ENCODE measurements at regions not wholly inside any gene's neighbourhood (a gene's known extent, or its start where the extent isn't known, plus 50 kb on each side); places are given as distances from the start of the nearest gene placed in this dataset.
"Not testable (repeated sequence)": the region's sequence is repeated elsewhere in the genome, so short reads cannot be mapped to it uniquely, and the experiment has no call there.

DNA sequence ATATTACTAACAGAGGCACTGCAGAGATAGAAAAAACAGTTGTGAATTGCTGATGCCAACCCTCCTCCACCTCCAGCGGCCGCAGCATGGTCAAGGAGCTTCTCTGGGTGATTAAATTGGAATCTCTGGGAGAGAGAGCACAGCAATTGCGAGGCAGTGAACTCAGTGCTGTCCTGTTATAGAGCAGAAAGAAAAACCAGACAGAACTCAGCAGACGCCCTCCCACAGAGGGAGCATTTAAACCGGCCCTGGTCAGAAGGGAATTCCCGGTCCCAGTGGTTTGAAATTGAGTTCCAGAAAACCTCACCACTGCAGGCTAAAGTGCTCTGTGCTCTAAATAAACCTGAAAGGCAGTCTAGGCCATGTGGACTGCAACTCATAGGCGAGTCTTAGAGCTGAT, 175.4 kb downstream of the SQOR start:
- DNase-seq (ENCODE audit: low spot score) = no peak

DNA sequence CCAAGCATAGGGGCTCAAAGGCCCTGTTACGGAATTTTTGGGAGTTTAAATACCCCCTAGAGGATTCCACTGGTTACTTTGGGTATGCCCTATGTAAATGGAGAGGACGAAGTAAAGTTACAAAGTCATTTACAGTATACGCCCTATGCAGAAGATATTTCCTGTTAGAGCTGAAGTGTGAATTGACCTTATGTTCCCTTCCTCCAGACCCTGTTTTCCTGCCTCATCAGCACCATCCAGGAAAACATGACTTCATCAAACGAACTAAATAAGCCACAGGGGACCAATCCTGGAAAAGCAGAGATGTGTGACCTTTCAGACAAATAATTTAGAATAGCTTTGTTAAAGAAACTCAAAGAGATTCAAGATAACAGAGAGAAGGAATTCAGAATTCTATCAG, 177.4 kb downstream of the SQOR start:
- DNase-seq (ENCODE audit: low spot score) = no peak

DNA sequence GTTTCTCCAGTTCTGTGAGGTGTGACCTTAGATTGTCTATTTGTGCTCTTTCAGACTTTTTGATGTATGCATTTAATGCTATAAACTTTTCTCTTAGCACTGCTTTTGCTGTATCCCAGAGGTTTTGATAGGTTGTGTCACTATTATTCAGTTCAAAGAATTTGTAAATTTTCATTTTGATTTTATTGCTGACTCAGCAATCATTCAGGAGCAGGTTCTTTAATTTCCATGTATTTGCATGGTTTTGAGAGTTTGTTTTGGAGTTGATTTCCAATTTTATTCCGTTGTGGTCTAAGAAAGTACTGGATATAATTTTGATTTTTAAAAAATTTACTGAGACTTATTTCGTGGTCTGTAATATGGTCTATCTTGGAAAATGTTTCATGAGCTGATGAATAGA, 182.7 kb downstream of the SQOR start:
- not testable (repeated sequence) for DNase-seq (ENCODE audit: low spot score)

- no peak for DNase-seq (ENCODE audit: low spot score)
Measured at GRCh38 chr15:45821390-45821789, 186.6 kb downstream of the SQOR start.

GRCh38 chr15:45822968-45823367, 188.1 kb downstream of the SQOR start:
- DNase-seq (ENCODE audit: low spot score) = not testable (repeated sequence)

DNA sequence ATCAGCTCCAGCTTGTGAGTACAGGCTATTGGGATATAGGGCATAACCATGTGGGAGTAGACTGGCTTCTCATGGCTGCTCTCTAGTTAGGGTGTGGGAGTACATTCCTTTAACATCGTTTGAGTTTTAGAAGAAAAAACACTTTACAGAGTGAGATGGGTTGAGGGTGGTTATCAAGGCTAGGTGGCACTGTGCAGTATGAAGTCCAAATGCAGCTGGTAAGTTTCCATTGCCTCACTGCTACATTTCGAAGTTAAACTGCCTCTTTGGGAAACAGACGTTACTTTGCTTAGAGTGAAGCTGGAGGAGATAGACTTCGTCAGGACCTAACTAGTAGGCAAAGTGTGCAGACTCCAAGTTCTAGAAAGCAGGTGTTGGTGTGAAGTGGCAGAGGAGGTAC, 192.4 kb downstream of the SQOR start:
- DNase-seq (ENCODE audit: low spot score) = no peak

GRCh38 chr15:45827766-45828165, 192.9 kb downstream of the SQOR start:
- no peak for DNase-seq (ENCODE audit: low spot score)

DNA sequence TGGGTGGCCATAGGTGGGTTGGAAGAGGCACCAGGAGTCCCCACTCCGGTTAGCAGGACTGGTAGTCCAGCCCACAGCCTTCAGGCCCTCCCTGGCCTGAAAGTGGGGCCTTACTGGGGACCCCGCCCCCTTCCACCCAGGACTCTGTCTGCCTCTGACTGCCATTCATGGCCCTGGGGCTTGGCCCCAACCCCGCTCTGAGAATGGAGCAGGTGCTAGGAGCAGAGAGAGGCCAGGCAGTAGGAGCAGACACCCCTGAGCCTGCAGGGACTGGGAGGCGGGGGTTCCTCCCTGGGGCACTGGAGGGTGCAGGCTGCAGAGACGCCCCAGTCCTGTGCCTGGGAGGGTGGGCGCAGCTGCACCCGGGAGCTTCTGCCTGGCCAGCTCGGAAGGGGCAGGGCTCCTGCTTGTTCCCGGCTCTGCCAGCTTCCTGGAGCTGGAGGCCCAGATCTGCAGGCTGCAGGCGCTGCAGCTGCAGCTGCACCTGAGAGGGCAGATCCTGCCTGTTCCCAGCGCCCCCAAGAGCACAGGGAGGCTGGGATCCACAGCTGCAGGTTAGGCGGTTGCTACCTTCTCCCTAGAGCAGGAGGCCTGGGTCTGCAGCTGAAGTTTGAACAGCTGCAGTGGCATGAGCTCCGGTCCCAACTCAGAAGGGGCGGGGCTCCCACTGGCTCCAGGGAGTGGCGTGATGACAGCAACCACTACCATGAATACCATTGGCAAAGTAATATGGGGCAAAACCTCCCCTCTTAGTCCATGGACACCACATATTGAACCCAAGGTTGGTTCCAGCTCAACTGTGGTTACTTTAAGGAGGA, 194.7 kb downstream of the SQOR start:
- DNase-seq (ENCODE audit: low spot score) = no peak

- no peak for DNase-seq (ENCODE audit: low spot score)
Measured at GRCh38 chr15:45831787-45832186, 197.0 kb downstream of the SQOR start.

DNA sequence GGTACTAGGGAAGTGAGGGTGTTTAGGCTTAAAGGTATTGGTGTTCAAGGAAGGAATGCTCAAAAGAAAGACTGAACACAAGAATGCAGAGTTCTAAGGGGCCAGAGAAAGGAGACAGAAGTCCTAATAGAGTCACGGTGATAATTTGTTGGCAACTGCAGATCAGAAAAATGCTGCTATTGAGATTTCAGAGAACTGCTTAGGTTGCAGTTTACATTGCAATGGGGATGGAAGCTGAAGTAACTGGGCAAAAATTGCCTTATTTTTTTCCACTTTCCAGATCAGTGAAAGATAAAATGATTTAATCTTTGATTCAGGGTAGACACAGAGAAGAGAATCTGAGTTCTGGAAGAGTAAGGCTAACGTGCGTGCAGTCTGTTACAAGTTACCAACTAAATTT, 199.8 kb downstream of the SQOR start:
- no peak for DNase-seq (ENCODE audit: low spot score)

- DNase-seq (ENCODE audit: low spot score) = no peak
Measured at GRCh38 chr15:45842151-45842550, 207.3 kb downstream of the SQOR start.

DNA sequence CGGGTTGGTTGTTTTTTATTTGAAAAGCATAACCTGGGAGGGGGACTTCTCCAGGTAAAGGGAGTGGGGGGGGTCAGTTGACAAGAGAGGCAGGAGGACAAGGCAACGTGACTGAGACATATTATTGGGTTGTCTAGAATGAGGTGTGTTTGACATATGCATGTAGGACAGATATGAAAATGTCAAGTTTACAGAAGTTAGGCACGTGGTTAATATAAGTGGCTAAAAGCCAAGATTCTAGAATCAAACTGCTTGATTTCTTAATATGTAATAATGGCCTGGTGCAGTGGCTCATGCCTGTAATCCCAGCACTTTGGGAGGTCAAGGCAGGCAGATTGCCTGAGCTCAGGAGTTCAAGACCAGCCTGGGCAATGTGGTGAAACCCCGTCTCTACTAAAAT, 212.8 kb downstream of the SQOR start:
- DNase-seq (ENCODE audit: low spot score) = no peak

DNA sequence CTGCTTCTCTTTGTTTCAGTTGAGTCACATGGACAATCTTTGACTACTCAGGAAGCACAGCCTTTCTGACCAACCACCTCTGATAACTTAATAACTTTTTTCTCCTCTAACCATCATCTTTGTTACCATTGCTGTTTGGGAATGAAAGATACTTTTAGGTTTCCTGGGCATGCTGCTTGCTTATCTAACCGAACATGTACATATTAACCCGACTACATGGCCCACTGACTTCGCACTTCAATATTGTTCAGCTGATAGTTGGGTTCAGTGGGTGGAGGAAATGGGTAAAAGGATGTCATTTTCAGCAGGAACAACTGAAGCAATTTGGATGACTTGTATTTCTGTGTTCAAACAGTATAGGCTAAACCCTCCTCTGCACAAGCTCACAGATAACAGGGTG, 214.3 kb downstream of the SQOR start:
- no peak for DNase-seq (ENCODE audit: low spot score)

DNA sequence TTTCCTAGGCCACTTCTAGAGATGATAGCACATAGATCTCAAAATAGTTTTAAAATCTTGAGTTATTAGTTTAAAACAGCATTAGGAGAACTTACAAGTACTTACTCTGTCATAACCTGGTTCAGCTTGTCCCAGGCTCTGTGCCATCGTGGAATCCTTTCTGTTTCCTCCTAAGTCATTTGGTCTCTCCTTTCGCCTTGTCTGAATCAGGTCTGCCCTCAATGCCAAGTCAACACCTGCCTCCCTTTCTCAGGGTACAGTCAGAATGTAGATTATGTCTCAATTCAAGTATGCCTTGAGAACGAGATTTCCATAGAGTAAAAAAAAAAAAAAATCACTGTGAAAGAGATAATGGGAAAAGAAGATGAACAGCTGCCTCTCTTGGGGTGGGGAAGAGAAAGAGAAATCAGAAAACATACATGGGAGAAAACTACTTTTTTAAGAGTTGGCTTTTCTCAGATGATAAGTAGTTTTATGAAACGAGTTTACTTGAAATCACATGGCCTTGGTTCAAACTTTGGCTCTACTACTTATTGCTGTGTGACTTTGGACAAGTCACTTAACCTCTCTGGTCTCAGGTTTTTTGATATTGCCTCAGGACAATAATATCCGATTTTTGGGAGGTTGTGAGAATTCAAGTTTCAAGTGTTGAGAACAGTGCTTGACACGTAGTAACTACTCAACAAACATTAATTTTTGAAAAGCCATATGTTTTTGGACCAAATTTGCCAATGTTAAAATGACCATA, 219.8 kb downstream of the SQOR start:
- no peak for DNase-seq (ENCODE audit: low spot score)

DNA sequence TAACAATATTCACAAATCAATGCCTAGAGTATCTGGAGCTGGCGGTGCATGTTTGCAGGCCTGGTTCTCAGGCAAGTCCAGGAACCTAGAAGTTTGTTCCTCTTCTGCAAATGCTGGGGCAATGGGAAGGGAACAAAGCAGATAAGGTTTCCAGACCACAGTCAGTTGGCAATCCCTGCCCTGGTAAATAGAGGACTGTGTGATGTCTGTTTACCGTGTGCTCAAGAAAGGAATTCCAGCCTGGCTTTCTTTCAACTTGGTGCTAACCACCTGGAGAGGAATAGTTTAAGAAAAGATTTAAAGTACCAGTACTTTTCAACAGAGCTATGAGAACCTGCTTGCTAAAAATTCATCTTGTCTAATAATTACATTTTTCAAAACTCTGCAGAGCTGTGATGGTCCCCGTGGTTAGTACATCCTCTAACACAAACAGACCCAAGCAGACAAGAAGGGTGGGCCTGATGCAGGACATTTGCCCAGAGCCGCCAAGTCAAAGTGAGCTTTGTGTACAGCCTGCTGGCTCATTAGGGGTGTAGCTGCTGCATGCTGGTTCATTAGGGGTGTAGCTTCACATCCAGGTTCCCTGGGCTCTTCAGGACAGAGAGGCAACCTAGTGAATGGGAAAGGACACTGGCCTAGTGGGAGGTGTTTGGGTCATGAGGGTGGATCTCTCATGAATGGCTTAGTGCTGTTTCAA, 220.5 kb downstream of the SQOR start:
- DNase-seq (ENCODE audit: low spot score) = no peak

DNA sequence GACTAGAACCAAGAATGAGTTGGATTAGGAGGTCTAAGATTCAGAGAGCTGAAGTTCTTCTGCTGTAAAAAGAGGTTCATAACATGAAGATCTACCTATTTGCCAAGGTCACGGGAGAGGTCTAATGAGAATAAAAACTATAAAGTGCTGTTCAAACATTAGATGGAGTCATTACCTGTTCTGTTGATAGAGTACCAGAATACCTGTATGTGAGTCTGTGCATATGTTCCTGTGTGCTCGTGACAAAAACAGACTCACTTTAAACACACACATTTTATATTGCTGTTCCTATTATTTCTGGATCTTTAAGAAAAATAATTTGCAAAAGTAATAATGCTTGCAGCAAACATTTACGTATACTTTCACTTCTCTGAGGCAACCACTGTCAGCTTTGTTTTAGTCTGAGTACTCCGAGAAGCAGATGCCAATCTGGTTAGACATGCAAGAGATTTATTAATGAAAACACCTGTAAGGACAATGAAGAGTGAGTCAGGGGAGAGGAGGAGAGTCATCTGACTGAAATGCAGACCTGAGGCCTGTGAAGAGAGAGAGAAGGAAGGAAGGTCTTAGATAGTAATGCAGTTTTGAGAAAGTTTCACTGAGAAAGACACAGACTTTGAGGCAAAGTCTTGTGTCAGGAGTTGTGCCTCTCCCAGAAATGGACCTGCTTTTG, 221.2 kb downstream of the SQOR start:
- no peak for DNase-seq (ENCODE audit: low spot score)

DNA sequence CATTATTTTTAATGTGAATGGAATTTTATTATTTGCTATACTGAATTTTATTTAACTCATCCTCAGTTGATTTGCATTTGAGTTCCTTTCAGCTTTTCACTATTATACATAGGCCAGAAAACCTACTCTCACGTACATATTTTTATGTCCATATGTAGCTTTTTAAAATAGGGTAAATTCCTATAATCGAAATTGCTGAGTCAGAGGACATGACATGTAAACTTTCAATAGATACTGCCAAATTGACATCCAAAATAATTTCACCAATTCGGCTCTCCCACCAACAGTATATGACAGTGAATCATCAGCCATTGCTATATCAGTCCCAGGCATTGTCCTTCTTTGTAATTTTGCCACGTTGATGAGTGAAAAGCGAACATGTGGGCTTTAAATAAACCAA, 222.5 kb downstream of the SQOR start:
- no peak for DNase-seq (ENCODE audit: low spot score)

GRCh38 chr15:45858491-45858890, 223.7 kb downstream of the SQOR start:
- DNase-seq (ENCODE audit: low spot score) = no peak

DNA sequence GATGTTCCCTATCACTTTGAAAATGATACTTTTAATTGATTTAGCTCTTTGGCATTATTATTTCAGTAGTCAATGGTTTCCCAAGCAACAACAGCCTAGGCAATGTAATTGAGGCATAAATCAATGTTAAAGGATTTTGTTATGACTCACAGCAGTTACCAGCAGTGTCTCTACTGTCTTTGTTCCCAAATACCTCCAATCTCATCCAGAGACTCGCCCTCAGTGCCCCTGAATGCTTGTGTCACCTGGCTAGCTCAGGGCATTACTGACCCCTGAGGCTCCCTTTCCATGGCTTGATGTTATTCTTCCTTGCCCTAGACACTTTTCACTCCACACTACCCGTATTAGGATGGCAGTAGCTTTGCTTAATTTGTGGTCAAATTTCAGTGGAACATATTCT, 227.2 kb downstream of the SQOR start:
- DNase-seq (ENCODE audit: low spot score) = no peak

DNA sequence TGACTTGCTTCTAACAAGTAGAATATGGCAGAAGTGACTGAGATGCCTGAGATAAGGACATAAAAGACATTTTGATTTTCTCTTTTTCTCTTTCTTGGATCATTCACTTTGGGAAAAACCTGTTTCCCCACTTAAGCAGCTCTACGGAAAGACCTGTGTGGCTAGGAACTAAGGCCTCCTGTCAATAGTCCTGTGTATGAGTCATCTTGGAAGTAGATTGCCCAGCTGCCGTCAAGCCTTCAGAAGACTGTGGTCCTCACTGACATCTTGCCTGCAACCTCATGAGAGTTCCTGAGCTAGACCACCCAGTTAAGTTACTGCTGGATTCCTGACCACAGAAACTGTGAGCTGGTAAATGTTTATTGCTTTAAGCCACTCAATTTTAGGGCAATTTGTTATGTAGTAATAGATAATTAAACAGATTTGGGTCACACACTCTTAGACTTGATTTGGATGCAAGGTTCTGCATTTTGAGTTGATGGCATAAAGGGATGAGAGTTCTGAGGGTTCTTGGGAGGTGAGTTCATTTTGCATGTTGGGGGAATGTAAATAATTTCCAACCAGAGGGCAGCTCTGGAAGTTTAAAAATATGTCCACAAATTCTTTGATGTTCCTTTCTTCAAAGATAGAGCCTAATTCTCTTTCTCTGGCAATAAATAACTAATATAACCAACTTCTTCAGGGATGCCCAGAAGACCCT, 229.2 kb downstream of the SQOR start:
- no peak for DNase-seq (ENCODE audit: low spot score)

GRCh38 chr15:45866616-45867015, 231.8 kb downstream of the SQOR start:
- DNase-seq (ENCODE audit: low spot score) = no peak

DNA sequence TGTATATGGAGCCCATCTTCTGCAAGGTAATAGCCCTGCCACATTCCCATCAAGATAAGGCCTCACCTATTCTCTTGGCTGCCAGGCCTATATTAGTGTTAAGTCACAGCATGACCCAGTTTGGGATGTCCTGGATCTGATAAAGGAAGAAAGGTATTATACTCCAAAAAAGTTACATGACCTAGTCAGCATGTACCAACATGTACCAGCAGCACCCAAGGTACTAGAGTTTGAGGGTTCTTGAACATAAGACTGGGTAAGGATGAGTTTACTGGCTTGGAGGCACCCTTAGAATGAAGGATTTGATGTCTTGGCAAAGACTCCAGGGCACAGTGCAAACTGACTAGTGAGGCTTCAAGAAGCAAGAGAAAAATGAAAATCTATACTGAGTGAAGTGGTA, 232.5 kb downstream of the SQOR start:
- no peak for DNase-seq (ENCODE audit: low spot score)

Data from kidney capillary endothelial cell (primary cell).